HL-60 (cell line): ENCODE measurements at regions not wholly inside any gene's neighbourhood (a gene's known extent, or its start where the extent isn't known, plus 50 kb on each side); places are given as distances from the start of the nearest gene placed in this dataset.

Source experiments
- DNase-seq, 2 experiments: peaks; one replicate each; pipeline ENCODE4 v3.0.0-alpha.2; 2010 to 2020; ENCODE audit warnings: low read depth in 1 of 2, low spot score in 1 of 2
- H3K27ac ChIP-seq: fragments of 250-450 bp; sonication (Bioruptor Pico); replicated peaks from 2 replicates; pipeline ENCODE4 v1.5.1; 2020; ENCODE audit warnings: mild to moderate bottlenecking, moderate library complexity
- H3K27me3 ChIP-seq: fragments of 250-450 bp; sonication (Bioruptor Pico); 2 replicates; pipeline ENCODE4 v1.5.1; 2021; ENCODE audit warnings: mild to moderate bottlenecking, moderate library complexity; ENCODE audit not compliant: insufficient read depth, poor library complexity, severe bottlenecking
- H3K4me3 ChIP-seq: replicated peaks from 2 replicates; pipeline ENCODE4 v1.5.1; 2011; ENCODE audit warnings: mild to moderate bottlenecking, control low read depth, low read length; ENCODE audit not compliant: insufficient read depth
- CTCF ChIP-seq: IDR thresholded peaks from one replicate; pipeline ENCODE4 v1.5.1; 2011; ENCODE audit warnings: low read length, control low read depth, inconsistent platforms; ENCODE audit not compliant: insufficient read depth
- GABPA ChIP-seq: IDR thresholded peaks from 2 replicates; pipeline ENCODE4 v1.6.1; 2012; ENCODE audit warnings: low read depth
- POLR2AphosphoS5 ChIP-seq: IDR thresholded peaks from 2 replicates; pipeline ENCODE4 v1.6.1; 2012; ENCODE audit warnings: low read depth
- REST ChIP-seq: IDR thresholded peaks from 2 replicates; pipeline ENCODE4 v1.6.1; 2012; ENCODE audit warnings: low read depth; ENCODE audit not compliant: insufficient replicate concordance
- SPI1 ChIP-seq: IDR thresholded peaks from 2 replicates; pipeline ENCODE4 v1.6.1; 2012; ENCODE audit warnings: low read depth, mild to moderate bottlenecking, borderline replicate concordance

DNA sequence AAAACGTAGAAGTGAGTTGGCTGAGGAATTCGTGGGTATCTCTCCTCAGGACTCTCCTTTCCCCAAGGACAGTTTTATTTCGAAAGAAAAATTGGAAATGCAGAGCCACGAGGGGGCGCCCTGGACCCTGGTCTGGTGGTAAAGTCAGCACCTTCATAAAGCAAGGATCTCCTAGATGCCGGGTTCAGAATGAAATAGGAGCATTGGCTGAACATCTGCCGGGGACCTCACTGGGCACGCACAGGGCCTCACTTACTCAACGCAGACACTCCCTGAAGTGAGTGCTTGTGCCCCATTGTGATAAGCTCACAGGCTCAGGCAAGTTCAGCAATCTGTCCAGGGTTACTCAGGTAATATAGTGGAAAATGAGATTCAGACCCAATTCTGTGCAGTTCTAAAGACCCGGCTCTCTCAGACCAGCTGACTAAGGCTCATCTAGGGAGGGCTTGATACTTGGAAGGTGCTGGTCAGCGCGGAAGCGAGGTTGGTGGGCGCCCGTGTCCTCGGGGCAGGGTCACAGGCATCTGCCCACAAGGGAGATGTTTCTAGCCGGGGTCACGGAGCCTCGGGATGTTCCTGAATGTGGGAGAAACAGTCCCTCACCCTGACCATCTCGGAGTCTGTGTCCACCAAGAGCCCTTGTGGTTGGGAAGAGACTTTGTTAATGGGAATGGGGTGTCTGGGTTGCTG is 55.7 kb upstream of the ETV3 start:
- no peak overlapping the region for H3K27ac ChIP-seq
- TF ChIP-seq REST (no peak), CTCF (peak; percentile 33)
- no peak overlapping the region for H3K4me3 ChIP-seq
- peaks cover 18% of the 10 kb centered on the region for H3K27me3 ChIP-seq
- DNase-seq: peak; percentile 24 to 66

DNA sequence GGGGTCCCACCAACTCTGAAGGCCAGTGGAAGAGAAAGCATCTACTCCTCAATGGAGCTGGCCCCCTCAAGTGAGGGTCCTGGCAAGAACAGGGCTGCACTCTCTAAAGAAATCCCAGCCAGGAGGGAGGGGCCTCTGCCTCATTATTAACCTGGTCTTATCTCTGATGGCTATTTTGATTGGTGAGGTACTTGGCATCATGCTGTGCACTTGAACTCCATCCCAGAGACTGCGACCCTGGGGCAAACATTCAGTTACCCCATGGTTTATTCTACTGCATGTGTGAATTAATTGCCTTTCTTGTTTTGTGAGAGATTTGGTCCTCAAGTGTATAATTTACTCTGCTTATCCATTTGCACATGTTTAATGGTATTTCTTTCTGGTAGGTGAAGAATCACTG is 55.0 kb upstream of the ETV3 start:
- no peak overlapping the region for H3K27ac ChIP-seq
- no peak overlapping the region for H3K4me3 ChIP-seq
- H3K27me3 ChIP-seq: peaks cover 18% of the 10 kb centered on the region
- TF ChIP-seq SPI1 (no peak), CTCF (no peak), GABPA (no peak), POLR2AphosphoS5 (no peak), REST (no peak)
- DNase-seq: no peak

DNA sequence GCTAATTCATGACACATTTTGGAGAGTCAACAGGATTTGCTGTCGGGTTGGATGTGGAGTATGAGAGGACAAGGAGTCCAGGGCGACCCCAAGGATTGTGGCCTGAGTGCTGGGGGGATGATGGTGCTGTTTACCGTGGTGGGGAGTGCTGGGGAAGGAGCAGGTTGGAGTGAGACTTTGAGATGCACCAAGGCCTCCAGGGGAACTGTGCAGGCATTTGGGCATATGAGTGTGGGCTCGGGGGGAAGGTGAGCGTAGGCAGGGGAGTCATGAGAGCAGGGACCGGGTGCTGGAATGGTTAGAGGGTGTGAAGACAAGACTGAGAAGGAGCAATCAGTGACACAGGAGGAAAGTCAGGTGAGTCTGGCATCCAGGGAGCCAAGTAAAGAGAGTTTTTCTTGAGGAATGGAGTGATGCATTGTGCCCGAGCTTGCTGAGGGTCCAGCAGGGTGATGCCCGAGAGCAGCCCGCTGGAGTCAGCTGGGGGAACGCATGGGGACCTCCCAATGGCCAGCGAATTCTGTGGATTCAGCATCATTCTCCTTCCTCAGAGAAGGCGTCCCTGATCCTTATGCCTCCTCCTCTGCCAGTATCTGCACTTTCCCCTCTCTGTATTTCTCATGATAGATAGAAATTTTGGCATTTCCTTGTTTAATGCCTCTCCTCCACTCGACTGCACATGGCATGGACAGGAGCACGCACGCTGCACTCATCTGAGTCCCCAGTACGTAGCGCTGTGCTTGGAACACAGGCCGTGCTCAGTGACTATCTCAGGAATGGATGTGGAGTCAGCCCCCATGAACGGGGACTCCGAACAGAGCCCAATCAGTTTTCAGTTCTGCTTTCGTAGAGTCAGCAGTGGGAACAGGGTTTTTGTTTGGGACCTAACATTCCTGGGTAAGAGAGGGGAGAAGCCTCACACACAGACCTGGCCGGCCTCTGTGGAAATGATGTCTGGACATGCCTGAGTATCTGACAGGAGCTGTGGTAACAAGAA is 52.1 kb upstream of the ETV3 start:
- no peak for TF ChIP-seq GABPA
- TF ChIP-seq POLR2AphosphoS5: no peak
- no peak for TF ChIP-seq SPI1
- no peak for TF ChIP-seq CTCF
- no peak for TF ChIP-seq REST
- H3K27me3 ChIP-seq: peaks cover 18% of the 10 kb centered on the region

More for the DNA sequence above, 52.1 kb upstream of the ETV3 start:
- Histone ChIP-seq H3K4me3 (no peak overlapping the region), H3K27ac (no peak overlapping the region)
- no peak for DNase-seq
